ENCODE measurements at regions not wholly inside any gene's neighbourhood (a gene's known extent, or its start where the extent isn't known, plus 50 kb on each side); places are given as distances from the start of the nearest gene placed in this dataset.

GRCh38 chr11:19338375-19338774 is 97.6 kb upstream of the E2F8 start:
- no peak overlapping the region for H3K4me3 ChIP-seq (ENCODE audit: low read depth, low read length)
- TF ChIP-seq CTCF (IDR thresholded peaks at IDR 0.05; ENCODE audit: borderline replicate concordance, insufficient read depth, low read depth, low read length), result no peak

- H3K4me3 ChIP-seq (ENCODE audit: low read depth, low read length), result no peak overlapping the region
- no peak for TF ChIP-seq CTCF (IDR thresholded peaks at IDR 0.05; ENCODE audit: borderline replicate concordance, insufficient read depth, low read depth, low read length)
These were observed 97.0 kb upstream of the E2F8 start for GRCh38 chr11:19337779-19338178.

GRCh38 chr11:19336331-19336730 is 95.6 kb upstream of the E2F8 start:
- no peak overlapping the region for H3K4me3 ChIP-seq (ENCODE audit: low read depth, low read length)

GRCh38 chr11:19332476-19332875 is 91.7 kb upstream of the E2F8 start:
- H3K4me3 ChIP-seq (ENCODE audit: low read depth, low read length), result no peak overlapping the region
- no peak for TF ChIP-seq CTCF (IDR thresholded peaks at IDR 0.05; ENCODE audit: borderline replicate concordance, insufficient read depth, low read depth, low read length)

More at GRCh38 chr11:19336331-19336730, 95.6 kb upstream of the E2F8 start:
- no peak for TF ChIP-seq CTCF (IDR thresholded peaks at IDR 0.05; ENCODE audit: borderline replicate concordance, insufficient read depth, low read depth, low read length)

GRCh38 chr11:19330416-19330815 is 89.7 kb upstream of the E2F8 start:
- H3K4me3 ChIP-seq (ENCODE audit: low read depth, low read length), result no peak overlapping the region
- TF ChIP-seq CTCF (IDR thresholded peaks at IDR 0.05; ENCODE audit: borderline replicate concordance, insufficient read depth, low read depth, low read length), result no peak

- no peak for TF ChIP-seq CTCF (IDR thresholded peaks at IDR 0.05; ENCODE audit: borderline replicate concordance, insufficient read depth, low read depth, low read length)
These were observed 89.2 kb upstream of the E2F8 start for GRCh38 chr11:19329970-19330369.

GRCh38 chr11:19328586-19329311 is 88.0 kb upstream of the E2F8 start:
- TF ChIP-seq CTCF (IDR thresholded peaks at IDR 0.05; ENCODE audit: borderline replicate concordance, insufficient read depth, low read depth, low read length), result no peak

More at GRCh38 chr11:19329970-19330369, 89.2 kb upstream of the E2F8 start:
- no peak overlapping the region for H3K4me3 ChIP-seq (ENCODE audit: low read depth, low read length)

More at GRCh38 chr11:19328586-19329311, 88.0 kb upstream of the E2F8 start:
- H3K4me3 ChIP-seq (ENCODE audit: low read depth, low read length), result no peak overlapping the region
